Fibroblast of lung (primary cell): ENCODE measurements at regions not wholly inside any gene's neighbourhood (a gene's known extent, or its start where the extent isn't known, plus 50 kb on each side); places are given as distances from the start of the nearest gene placed in this dataset.

Source experiments
- EZH2 ChIP-seq: IDR thresholded peaks from 2 replicates; pipeline ENCODE4 v1.5.1; 2012; ENCODE audit warnings: low read length, control low read depth, mild to moderate bottlenecking; ENCODE audit errors: missing control alignments
- TF ChIP-seq, protein P1 (sequence below), 2 donors: IDR thresholded peaks in 1 of 2; conservative IDR thresholded peaks in 1 of 2; 1 replicate in 1 of 2; 2 replicates in 1 of 2; pipeline ENCODE4 v1.5.1; 2011 to 2012; ENCODE audit warnings: low read length in 2 of 2, control low read depth in 1 of 2, inconsistent platforms in 1 of 2, low read depth in 1 of 2, mild to moderate bottlenecking in 1 of 2

DNA sequence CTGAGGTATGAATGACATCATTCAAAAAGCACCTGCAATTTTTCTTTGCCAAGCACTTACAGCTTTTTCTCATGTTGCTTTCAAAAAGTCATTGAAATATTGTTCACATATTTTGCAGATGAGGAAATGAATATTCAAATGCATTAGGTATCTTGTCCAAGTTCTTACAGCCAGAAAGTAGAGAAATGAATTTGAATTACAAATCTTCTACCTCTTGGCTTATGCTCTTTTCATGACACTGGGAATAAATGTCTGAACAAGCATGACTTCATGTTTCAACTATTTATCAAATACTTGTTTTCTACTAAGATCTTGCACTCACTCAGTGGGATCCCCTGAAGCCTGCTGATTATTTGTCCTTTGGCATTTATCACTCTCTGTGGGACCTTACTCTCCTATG is 267.2 kb upstream of the BTG1 start:
- TF ChIP-seq, protein P1, sequence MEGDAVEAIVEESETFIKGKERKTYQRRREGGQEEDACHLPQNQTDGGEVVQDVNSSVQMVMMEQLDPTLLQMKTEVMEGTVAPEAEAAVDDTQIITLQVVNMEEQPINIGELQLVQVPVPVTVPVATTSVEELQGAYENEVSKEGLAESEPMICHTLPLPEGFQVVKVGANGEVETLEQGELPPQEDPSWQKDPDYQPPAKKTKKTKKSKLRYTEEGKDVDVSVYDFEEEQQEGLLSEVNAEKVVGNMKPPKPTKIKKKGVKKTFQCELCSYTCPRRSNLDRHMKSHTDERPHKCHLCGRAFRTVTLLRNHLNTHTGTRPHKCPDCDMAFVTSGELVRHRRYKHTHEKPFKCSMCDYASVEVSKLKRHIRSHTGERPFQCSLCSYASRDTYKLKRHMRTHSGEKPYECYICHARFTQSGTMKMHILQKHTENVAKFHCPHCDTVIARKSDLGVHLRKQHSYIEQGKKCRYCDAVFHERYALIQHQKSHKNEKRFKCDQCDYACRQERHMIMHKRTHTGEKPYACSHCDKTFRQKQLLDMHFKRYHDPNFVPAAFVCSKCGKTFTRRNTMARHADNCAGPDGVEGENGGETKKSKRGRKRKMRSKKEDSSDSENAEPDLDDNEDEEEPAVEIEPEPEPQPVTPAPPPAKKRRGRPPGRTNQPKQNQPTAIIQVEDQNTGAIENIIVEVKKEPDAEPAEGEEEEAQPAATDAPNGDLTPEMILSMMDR (conservative IDR thresholded peaks at IDR 0.05 in 1 of 2, IDR thresholded peaks at IDR 0.05 in 1 of 2; ENCODE audit: low read depth in 1 of 2, low read length in 2 of 2) = no peak
- no peak for TF ChIP-seq EZH2
